GM18870 (cell line): ENCODE measurements at regions not wholly inside any gene's neighbourhood (a gene's known extent, or its start where the extent isn't known, plus 50 kb on each side); places are given as distances from the start of the nearest gene placed in this dataset.
"Not testable (repeated sequence)": the region's sequence is repeated elsewhere in the genome, so short reads cannot be mapped to it uniquely, and the experiment has no call there.

Experiments used
- ATAC-seq: cut with Tn5 transposase; IDR thresholded peaks from one replicate; pipeline ENCODE4 v1.9.1; 2021; ENCODE audit warnings: moderate library complexity; ENCODE audit not compliant: unreplicated experiment

DNA sequence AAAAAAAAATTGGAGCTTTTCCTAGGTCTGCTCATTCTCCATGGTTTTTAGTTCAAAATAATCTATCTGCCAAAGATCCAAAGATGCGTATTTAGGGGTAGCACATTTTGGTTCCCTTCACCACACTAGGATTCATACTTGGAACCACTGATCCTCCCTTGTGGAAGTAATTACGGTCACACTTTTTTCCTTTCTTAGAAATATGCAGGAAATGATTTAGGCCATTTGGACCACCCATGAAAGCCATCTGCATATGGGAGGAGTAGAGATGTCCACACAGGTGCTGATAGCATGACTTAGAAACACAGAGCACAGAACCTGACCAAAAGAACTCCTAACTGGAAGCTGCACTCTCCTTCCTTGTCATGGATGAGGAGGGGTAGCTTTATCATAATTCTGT lies 105.9 kb upstream of the RAI14 start:
- no peak for ATAC-seq

GRCh38 chr5:34550964-34551363 lies 105.2 kb upstream of the RAI14 start:
- ATAC-seq, result no peak

DNA sequence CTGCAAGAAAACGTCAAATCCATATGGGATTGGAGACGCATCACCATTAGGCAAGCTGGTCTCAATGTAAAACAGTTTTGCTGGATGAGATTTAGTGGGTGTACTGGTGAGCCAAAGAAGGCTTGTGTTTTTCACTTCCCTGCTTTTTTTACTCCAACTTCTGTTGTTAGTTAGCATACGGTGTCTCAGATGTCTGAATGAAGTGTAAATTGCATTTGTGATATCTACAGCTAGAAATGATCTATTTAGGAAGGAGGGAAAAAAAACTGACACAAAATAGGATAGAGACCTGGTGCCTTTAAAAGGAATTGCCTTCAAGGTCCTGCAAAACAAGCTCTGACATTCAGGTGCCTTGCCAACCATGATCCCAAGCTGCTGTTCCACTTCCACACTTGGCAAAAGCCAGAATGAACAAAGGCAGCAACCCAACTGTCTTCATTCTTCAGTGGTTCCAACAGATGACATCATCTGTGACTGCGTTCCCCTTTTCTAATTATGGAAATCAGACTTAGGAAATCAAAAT lies 104.2 kb upstream of the RAI14 start:
- ATAC-seq, result no peak

- no peak for ATAC-seq
Observed at GRCh38 chr5:34552686-34553085, 103.4 kb upstream of the RAI14 start.

- no peak for ATAC-seq
Observed at GRCh38 chr5:34553581-34553980, 102.5 kb upstream of the RAI14 start.

DNA sequence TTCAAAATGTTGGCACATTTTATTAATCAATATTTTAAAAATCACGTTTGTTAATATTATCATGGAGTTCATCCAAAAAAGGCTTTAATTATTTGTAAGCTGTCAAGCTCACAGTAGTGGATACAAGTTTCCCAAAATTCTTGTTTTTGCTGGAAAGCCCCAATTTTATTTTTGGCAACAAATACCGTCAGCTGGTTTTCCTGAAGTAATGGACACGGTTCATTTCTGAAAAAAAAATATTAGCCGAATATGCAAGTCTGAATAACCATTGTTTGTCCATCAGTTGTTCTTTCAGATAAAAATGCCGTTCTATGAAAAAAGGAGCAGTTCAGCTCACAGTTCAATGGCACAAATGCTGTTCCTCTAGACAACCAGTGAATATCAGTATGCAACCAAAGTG lies 101.5 kb upstream of the RAI14 start:
- no peak for ATAC-seq

GRCh38 chr5:34555699-34556508 lies 100.2 kb upstream of the RAI14 start:
- no peak for ATAC-seq

GRCh38 chr5:34556509-34556782 lies 99.7 kb upstream of the RAI14 start:
- ATAC-seq, result no peak

DNA sequence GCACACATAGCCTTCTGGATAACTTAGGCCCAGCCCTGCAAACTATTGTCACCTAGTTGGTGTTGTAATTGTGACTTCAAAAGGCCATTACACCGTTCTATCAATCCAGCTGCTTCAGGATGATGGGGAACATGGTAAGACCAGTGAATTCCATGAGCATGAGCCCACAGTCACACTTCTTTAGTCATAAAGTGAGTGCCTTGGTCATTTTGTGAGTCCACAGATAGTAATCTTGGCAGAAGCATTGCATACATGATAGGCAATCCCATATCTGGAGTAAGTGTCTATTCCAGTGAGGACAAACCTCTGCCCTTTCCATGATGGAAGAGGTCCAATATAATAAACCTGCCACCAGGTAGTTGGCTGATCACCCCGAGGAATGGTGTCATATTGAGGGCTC lies 94.5 kb upstream of the RAI14 start:
- ATAC-seq, result not testable (repeated sequence)

DNA sequence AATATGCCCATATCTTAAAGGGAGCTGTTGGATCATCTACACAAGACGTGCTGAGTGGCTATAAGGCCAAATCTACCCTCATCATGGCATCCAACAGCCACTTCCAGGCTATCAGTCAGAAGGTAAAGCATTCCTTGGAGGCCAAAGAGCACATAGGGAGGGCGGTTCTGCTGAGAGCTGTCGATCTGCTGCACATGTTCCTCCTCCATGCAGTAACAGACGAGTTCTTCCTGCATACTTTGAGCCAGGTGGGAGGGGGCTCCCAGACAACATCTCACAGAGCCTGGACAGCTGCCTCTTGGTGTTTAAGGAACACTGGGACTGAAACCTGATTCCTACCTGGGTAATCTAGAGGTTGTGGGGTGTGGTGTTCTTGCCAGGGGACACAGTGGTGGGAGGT lies 93.3 kb upstream of the RAI14 start:
- ATAC-seq, result no peak

GRCh38 chr5:34563269-34563668 lies 92.9 kb upstream of the RAI14 start:
- ATAC-seq, result no peak

DNA sequence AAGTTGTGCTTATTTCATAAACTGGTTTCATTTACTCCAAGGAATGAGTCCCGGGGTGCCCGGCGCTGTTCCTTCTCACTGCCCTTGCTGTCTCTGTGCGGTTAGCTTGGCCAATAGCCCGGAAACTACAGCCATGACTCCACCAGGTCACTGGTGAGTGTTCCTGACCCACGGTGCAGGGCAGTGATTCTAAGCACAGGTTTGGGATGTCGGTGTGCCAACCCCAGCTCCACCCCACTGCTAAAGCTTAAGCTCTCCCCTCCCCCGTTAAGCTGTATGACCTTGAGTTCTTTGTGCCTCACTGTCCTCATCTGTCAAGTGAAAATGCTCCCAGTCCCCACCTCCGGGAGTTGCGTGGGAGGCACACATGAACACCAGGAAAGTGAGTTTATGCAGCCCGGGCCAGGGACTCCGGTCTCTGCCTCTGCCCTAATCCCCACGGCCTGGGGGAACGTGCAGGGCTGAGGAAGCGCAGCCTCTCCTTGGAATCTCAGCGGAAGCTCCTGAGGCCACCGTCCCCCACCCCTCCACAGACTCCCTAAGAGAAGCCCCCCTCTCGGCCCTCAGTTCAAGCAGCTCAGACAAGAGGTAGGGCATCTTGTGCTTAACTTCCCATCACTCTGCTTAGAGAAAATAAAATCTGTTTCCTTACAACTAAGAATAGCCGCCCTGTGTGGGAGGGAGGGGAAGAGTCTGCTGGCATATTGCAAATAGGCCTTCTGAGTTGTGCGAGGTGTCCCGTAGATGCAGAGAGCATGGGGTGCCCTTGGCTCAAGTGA lies 92.0 kb upstream of the RAI14 start:
- ATAC-seq, result no peak

GRCh38 chr5:34564710-34565235 lies 91.4 kb upstream of the RAI14 start:
- ATAC-seq, result no peak

DNA sequence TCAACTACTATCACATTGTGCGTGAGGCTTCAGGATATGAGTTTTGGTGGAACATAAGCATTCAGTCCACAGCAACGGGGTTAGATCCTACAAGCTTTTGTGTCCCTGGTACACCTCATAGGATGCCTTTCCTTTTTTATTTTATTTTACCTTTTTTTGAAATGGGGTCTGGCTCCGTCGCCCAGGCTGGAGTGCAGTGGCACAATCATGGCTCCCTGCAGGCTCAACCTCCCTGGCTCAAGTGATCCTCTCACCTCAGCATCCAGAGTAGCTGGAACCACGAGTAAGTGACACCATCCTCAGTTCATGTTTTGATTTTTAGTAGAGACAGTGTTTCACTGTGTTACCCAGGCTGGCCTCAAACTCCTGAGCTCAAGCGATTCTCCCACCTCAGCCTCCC lies 86.0 kb upstream of the RAI14 start:
- no peak for ATAC-seq

DNA sequence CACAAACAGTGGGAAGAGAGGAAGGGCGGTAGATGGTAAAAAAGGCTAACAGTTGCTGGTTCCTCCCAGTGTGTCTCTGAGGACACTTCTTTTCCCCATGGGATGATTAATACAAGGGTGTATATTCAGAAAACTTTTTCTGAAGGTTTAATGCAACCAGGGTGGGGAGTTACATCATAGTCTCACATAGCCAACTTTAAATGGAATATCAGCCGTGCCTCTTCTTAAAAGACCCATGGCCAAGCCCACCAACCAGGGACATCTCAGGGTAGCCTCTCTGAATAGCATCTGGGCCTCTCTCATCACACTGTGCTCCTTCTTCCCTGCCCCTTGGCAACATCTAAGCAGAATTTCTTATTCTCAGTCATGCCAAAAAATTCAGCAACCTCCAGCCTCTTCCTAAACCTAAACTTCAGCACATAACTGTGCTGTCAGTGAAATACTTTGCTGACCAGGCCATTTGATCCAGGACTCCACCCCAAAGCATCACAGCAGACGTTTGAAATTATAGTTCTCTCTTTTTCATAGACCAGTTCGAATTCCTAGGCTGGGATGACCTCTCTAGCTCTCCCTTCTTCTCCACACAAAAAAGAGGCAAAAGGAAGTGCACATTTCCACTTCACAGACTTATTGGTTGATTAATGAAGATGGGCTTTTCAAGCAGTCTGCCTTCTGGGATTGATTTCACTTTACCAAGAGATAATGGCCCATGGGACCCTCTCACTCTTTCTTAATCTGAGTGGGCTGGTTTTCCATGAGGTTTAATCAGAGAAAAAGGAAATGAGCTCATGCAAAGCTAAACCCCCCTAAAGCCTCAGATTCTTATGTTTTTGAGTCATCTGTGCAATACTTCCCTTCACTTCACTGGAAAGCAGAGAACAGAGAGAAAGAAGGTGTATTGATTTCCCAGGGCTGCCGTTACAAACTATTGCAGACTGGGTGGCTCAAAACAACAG lies 85.1 kb upstream of the RAI14 start:
- no peak for ATAC-seq

DNA sequence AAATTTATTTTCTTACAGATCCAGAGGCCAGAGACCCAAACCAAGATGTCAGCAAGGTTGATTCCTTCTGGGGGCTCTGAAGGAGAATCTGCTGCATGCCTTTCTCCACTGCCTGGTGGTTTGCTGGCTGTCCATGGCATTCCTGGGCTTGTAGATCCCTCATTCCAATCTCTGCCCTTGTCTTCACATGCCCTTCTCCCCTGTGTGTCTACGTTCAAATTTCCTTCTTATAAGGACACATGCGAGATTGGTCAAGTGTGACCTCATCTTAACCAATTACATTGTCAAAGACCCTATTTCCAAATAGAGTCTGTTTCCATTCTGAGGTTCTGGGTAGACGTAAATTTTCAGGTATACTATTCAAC lies 84.5 kb upstream of the RAI14 start:
- no peak for ATAC-seq

- ATAC-seq, result no peak
Observed at GRCh38 chr5:34574936-34575467, 81.1 kb upstream of the RAI14 start.

DNA sequence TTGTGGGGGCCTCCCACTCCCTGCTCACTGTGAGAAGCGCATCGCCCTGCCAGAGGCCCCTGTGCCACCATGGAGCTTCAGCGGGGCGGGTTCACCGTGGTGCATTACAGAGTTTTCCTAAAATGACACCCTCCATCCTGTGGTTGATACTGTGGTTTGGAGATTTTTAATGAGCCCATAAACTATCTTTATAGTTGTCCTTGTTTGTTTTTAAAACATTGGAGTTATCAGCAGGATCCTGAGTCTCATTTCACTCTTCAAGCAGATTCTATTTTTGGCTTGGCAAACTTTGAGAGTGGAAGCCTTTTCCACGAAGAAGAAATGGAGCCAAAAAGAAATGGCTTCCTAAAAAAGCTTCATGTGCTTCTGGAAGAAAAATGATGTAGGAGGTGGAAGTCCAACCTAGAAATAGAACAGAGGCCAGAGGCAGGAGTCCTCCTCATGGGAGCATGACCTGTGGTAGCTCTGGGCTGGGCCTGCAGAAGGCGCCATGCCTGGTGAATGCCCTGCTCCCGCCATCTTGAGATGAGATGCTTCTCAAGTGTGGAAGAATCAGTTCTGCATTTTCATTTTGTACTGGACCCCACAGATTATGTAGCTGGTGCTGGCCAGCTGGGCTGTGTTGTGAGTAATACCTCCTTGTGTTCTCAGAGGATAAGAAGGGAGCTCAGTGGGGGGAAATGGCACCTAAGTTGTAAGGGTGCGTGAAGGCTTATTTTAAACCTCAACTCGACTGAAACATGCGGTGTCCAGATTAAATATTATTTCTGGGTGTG lies 79.0 kb upstream of the RAI14 start:
- no peak for ATAC-seq

DNA sequence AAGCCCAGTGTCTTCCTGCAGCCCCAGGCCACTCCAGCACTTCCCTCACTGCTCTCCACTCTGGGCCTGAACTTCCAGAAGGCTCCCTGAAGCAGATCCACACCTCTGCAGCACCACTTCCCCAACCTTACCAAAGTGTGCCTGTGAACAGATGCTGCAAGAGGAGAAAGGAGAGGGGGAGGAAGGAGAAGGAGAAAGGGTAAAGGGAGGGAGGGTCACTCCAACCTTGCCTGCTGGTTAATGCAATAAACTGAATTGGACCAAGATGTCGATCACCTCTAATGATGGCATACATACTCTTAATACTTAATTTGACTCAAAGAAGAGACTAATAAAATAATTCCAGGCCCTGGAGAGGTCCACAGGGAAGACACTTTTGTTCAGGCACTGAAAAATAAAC lies 77.2 kb upstream of the RAI14 start:
- no peak for ATAC-seq

DNA sequence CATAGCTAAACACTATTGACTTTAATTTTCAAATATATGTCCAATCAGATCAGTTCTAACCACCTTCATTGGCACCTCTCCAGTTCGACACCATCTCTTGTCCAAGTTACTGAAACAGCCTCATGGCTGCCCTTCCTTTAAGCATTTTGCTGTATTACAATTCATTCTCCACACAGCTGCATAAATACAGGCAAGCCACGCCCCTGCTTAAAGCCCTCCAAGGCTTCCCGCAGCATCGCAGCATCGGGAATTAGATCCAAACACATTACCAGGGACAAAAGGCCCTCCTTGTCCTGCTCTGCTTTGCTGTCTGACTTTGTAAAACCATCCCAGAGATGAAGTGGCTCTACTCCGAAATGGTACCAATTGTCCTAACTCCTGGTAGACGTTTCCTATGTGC lies 75.1 kb upstream of the RAI14 start:
- no peak for ATAC-seq
